ENCODE measurements at regions not wholly inside any gene's neighbourhood (a gene's known extent, or its start where the extent isn't known, plus 50 kb on each side); places are given as distances from the start of the nearest gene placed in this dataset.

- H3K9me3 ChIP-seq (ENCODE audit: control insufficient read depth, insufficient read depth, low read depth, low read length), result no peaks in the 10 kb centered on the region
- in situ Hi-C loops (cut with HindIII; ENCODE audit: low pct_unique_long_range_greater_than_20kb, low sequenced_read_pairs) (no loop called here), intact Hi-C loops (cut with micrococcal nuclease; ENCODE audit: unreplicated experiment) (no loop called here)
- ATAC-seq (no peak), DNase-seq (ENCODE audit: low read depth, low spot score) (no peak)
- no peaks in the 10 kb centered on the region for H3K36me3 ChIP-seq (ENCODE audit: control insufficient read depth, insufficient read depth, low read length)
- no TSS peak for BruUV-seq (replicated peaks)
- no peaks in the 10 kb centered on the region for H3K27me3 ChIP-seq (ENCODE audit: control insufficient read depth, insufficient read depth, low read length)
- TF ChIP-seq CTCF (IDR thresholded peaks at IDR 0.05), result no peak
- TF ChIP-seq TCF7L2 (IDR thresholded peaks at IDR 0.05; ENCODE audit: low read depth, low read length), result no peak
- TF ChIP-seq SIN3A (IDR thresholded peaks at IDR 0.05; ENCODE audit: borderline replicate concordance, insufficient read depth, low read depth, low read length), result no peak
- no peak for TF ChIP-seq POLR2AphosphoS5 (IDR thresholded peaks at IDR 0.05; ENCODE audit: low read depth, low read length)
- no peak for TF ChIP-seq REST (IDR thresholded peaks at IDR 0.05; ENCODE audit: insufficient read depth in 1 of 2, low read depth in 2 of 2, low read length in 1 of 2)
- H3K4me1 ChIP-seq (ENCODE audit: control insufficient read depth, insufficient read depth, low read length), result no peaks in the 10 kb centered on the region
- ChIA-PET POLR2A (no interaction called here), CTCF (no interaction called here)
- no peak overlapping the region for H3K27ac ChIP-seq (ENCODE audit: low read length)
- no peak overlapping the region for H3K4me3 ChIP-seq (ENCODE audit: low read depth in 2 of 2, low read length in 2 of 2)
Measured at GRCh38 chr13:22024381-22024994, 353.6 kb downstream of the FGF9 start.

GRCh38 chr13:22027566-22027965 is 356.7 kb downstream of the FGF9 start:
- BruUV-seq (replicated peaks), result no TSS peak
- DNase-seq (ENCODE audit: low read depth, low spot score) (no peak), ATAC-seq (no peak)
- CTCF ChIA-PET, result no interaction called here
- Histone ChIP-seq H3K4me1 (ENCODE audit: control insufficient read depth, insufficient read depth, low read length) (no peaks in the 10 kb centered on the region), H3K4me3 (ENCODE audit: low read depth in 2 of 2, low read length in 2 of 2) (no peak overlapping the region), H3K36me3 (ENCODE audit: control insufficient read depth, insufficient read depth, low read length) (no peaks in the 10 kb centered on the region), H3K27ac (ENCODE audit: low read length) (no peak overlapping the region), H3K9me3 (ENCODE audit: control insufficient read depth, insufficient read depth, low read depth, low read length) (no peaks in the 10 kb centered on the region), H3K27me3 (ENCODE audit: control insufficient read depth, insufficient read depth, low read length) (no peaks in the 10 kb centered on the region)
- POLR2A ChIA-PET, result no interaction called here
- intact Hi-C loops (cut with micrococcal nuclease; ENCODE audit: unreplicated experiment), result no loop called here
- no peak for TF ChIP-seq TCF7L2 (IDR thresholded peaks at IDR 0.05; ENCODE audit: low read depth, low read length)
- TF ChIP-seq CTCF (IDR thresholded peaks at IDR 0.05), result no peak
- no peak for TF ChIP-seq SIN3A (IDR thresholded peaks at IDR 0.05; ENCODE audit: borderline replicate concordance, insufficient read depth, low read depth, low read length)
- TF ChIP-seq POLR2AphosphoS5 (IDR thresholded peaks at IDR 0.05; ENCODE audit: low read depth, low read length), result no peak
- TF ChIP-seq REST (IDR thresholded peaks at IDR 0.05; ENCODE audit: insufficient read depth in 1 of 2, low read depth in 2 of 2, low read length in 1 of 2), result no peak
- in situ Hi-C loops (cut with HindIII; ENCODE audit: low pct_unique_long_range_greater_than_20kb, low sequenced_read_pairs), result no loop called here
